ENCODE measurements at regions not wholly inside any gene's neighbourhood (a gene's known extent, or its start where the extent isn't known, plus 50 kb on each side); places are given as distances from the start of the nearest gene placed in this dataset.

GRCh38 chrX:107563824-107564223 is 64.5 kb upstream of the PRPS1 start:
- WGBS, 2 donors, result 63 to 65% methylated on average over 4 of the region's 4 CpGs
- ATAC-seq (ENCODE audit: insufficient read depth, low FRiP score), result no peak
- no peak for DNase-seq
- no peak overlapping the region for H3K4me3 ChIP-seq
- peaks cover 0 to 24% (median 12%) of the 10 kb centered on the region in 3 donors for H3K27me3 ChIP-seq (ENCODE audit: control insufficient read depth in 3 of 3, insufficient read depth in 3 of 3, low read length in 2 of 3)
- no peak overlapping the region for H3K27ac ChIP-seq (ENCODE audit: low read depth in 1 of 2, low read length in 1 of 2)
- H3K4me1 ChIP-seq (ENCODE audit: control insufficient read depth in 5 of 5, insufficient read depth in 5 of 5, low read length in 5 of 5), result no peaks in the 10 kb centered on the region
- H3K36me3 ChIP-seq (ENCODE audit: control insufficient read depth in 4 of 4, insufficient read depth in 4 of 4, low read length in 4 of 4), result peaks cover 0 to 6% (median 0%) of the 10 kb centered on the region in 4 donors
- no peaks in the 10 kb centered on the region for H3K9me3 ChIP-seq (ENCODE audit: control insufficient read depth in 4 of 4, insufficient read depth in 3 of 4, low read length in 3 of 4)
- no peak for TF ChIP-seq CTCF (IDR thresholded peaks at IDR 0.05; ENCODE audit: control extremely low read depth, extremely low read depth)
- no peak overlapping the region for H3K9ac ChIP-seq (ENCODE audit: insufficient read depth in 1 of 2, low read length in 2 of 2)

DNA sequence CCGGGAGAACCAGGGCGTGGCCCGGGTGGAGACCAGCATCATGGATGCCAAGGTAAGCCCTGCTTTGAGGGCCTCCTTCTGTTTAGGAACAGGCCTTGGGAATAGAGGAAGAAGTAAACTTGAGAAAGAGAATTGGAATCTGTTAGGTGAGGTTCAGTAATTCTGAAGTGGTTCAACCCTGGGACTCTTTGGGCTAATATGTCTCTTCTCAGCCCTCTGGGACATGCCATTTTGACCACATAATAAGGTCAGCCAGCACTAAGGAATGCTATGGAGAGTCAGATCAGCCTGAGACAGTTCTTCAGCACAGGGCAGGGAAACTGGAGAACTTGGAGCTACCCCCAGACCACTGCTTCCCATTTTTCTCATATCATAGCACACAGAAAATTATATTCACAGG is 63.3 kb upstream of the PRPS1 start:
- Histone ChIP-seq H3K4me1 (ENCODE audit: control insufficient read depth in 5 of 5, insufficient read depth in 5 of 5, low read length in 5 of 5) (no peaks in the 10 kb centered on the region), H3K27me3 (ENCODE audit: control insufficient read depth in 3 of 3, insufficient read depth in 3 of 3, low read length in 2 of 3) (peaks cover 0 to 17% (median 12%) of the 10 kb centered on the region in 3 donors), H3K9ac (ENCODE audit: insufficient read depth in 1 of 2, low read length in 2 of 2) (no peak overlapping the region), H3K9me3 (ENCODE audit: control insufficient read depth in 4 of 4, insufficient read depth in 3 of 4, low read length in 3 of 4) (no peaks in the 10 kb centered on the region), H3K27ac (ENCODE audit: low read depth in 1 of 2, low read length in 1 of 2) (no peak overlapping the region), H3K36me3 (ENCODE audit: control insufficient read depth in 4 of 4, insufficient read depth in 4 of 4, low read length in 4 of 4) (peaks cover 0 to 4% (median 0%) of the 10 kb centered on the region in 4 donors), H3K4me3 (no peak overlapping the region)
- DNase-seq (no peak), ATAC-seq (ENCODE audit: insufficient read depth, low FRiP score) (no peak)
- no peak for TF ChIP-seq CTCF (IDR thresholded peaks at IDR 0.05; ENCODE audit: control extremely low read depth, extremely low read depth)
- WGBS, 2 donors, result 93 to 94% methylated on average over 3 of the region's 3 CpGs

DNA sequence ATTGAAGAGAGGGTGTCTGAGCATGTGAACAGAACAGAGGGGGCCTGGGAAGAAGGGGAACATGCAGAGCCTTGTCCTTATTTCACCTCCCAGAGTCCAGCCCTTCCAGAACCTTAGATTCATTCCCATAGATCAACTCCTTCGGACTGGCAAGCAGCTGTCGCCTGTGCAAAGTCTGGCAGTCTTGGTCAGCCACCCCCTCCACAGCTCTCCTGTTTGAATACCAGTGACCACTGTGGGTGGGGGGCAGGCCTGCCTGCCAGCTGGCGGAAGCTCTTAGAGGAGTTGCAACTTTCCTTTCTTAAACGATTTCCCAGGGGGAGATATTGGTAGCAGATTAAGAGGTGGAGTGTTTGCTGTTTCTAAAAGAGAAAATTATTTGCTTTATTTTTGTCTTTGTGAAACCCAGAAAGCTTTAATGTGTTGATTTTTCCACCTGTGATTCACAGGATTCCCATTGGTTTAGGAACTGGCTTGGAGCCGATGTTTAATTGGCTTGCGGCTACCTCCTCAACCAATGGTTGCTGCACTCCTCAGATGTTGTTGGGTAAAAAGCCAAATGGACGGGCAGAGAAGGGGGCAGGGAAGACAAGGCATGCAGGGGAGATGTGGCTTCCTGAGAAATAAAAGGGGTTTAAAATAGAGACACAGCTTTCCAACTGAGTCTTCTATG is 62.2 kb upstream of the PRPS1 start:
- ATAC-seq (ENCODE audit: insufficient read depth, low FRiP score) (no peak), DNase-seq (peak; percentile 41 to 58 (median 49))
- Histone ChIP-seq H3K9ac (ENCODE audit: insufficient read depth in 1 of 2, low read length in 2 of 2) (no peak overlapping the region), H3K36me3 (ENCODE audit: control insufficient read depth in 4 of 4, insufficient read depth in 4 of 4, low read length in 4 of 4) (peaks cover 0 to 3% (median 0%) of the 10 kb centered on the region in 4 donors), H3K9me3 (ENCODE audit: control insufficient read depth in 4 of 4, insufficient read depth in 3 of 4, low read length in 3 of 4) (no peaks in the 10 kb centered on the region), H3K4me1 (ENCODE audit: control insufficient read depth in 5 of 5, insufficient read depth in 5 of 5, low read length in 5 of 5) (no peaks in the 10 kb centered on the region), H3K27ac (ENCODE audit: low read depth in 1 of 2, low read length in 1 of 2) (no peak overlapping the region), H3K4me3 (no peak overlapping the region), H3K27me3 (ENCODE audit: control insufficient read depth in 3 of 3, insufficient read depth in 3 of 3, low read length in 2 of 3) (peaks cover 0 to 18% (median 12%) of the 10 kb centered on the region in 3 donors)
- no peak for TF ChIP-seq CTCF (IDR thresholded peaks at IDR 0.05; ENCODE audit: control extremely low read depth, extremely low read depth)
- WGBS, 2 donors, result 58 to 62% methylated on average over 7 of the region's 7 CpGs
